ENCODE measurements at regions not wholly inside any gene's neighbourhood (a gene's known extent, or its start where the extent isn't known, plus 50 kb on each side); places are given as distances from the start of the nearest gene placed in this dataset.

DNA sequence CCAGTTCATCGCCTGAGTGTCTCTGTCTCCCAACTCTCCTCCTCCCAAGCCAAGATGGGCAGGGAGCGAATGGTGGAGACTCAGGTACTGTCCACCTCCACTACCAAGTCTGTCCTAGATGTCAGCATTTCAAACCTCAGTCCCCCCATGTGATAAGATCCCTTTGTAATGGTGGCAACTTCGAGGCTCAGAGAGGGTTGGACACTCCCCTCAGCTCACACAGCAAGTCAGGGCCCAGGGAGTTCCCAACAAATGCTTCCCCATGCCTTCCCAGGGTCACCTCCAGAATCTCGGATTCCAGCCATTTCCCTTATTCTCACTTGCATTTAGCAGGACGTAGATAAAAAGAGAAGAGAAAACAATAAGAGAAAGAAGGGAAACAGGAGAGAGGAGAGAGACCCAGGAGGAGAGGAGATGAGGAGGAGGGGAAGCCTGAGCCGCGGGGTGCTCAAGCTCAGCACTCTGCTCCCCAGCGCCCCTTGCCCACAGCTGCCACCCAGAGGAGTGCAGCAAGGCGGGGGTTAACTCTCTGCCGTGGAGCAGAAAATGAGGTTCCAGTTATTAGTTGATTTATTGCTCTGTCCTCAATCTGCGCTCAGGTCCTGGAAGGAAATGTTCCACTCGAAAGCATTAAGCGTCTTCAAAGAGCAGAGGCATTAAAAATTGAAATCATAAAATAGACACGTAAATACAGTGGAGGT is 84.1 kb upstream of the LINGO1 start:
- no peak overlapping the region for H3K4me3 ChIP-seq (replicated peaks in 1 of 3; ENCODE audit: insufficient read depth in 1 of 3, low read depth in 2 of 3, low read length in 3 of 3)
- 17% methylated on average over 14 of the region's 14 CpGs for WGBS (ENCODE audit: low lambda C conversion rate)
- no peaks in the 10 kb centered on the region for H3K79me2 ChIP-seq (ENCODE audit: insufficient read depth, low read length)
- no peak overlapping the region for H3K4me2 ChIP-seq (ENCODE audit: low read depth, low read length)
- in situ Hi-C loops (cut with HindIII; ENCODE audit: extremely low pct_ligation_motif_present, low pct_unique_long_range_greater_than_20kb) = no loop called here
- H3K9me3 ChIP-seq (ENCODE audit: low read length) = no peaks in the 10 kb centered on the region
- ATAC-seq (no peak), FAIRE-seq (no peak), DNase-seq (ENCODE audit: low spot score) (no peak)
- POLR2A ChIA-PET = no interaction called here
- intact Hi-C loops (cut with micrococcal nuclease; ENCODE audit: unreplicated experiment) = no loop called here
- H4K20me1 ChIP-seq (ENCODE audit: insufficient read depth, low read length) = peaks cover 3% of the 10 kb centered on the region; the same call in 1 of the 2 replicates
- TF ChIP-seq ZNF619 (CRISPR knock-in tag; IDR thresholded peaks at IDR 0.05) = no peak
- TF ChIP-seq ZNF768 (CRISPR knock-in tag; IDR thresholded peaks at IDR 0.05) = peak; percentile 74
- peaks cover 3 to 19% of the 10 kb centered on the region in 2 experiments; a peak in 2 of 5 replicates for H3K27me3 ChIP-seq (ENCODE audit: control insufficient read depth in 1 of 2, insufficient read depth in 2 of 2, low read length in 2 of 2)
- no peaks in the 10 kb centered on the region for H3K36me3 ChIP-seq (replicated peaks in 1 of 2; ENCODE audit: control insufficient read depth in 1 of 2, insufficient read depth in 2 of 2, low read length in 2 of 2)
- CTCF ChIA-PET (ENCODE audit: low intra/inter-chr PET ratio, low total read pairs) = no interaction called here
- BruUV-seq (replicated peaks) = no TSS peak
- no peaks in the 10 kb centered on the region for H3K4me1 ChIP-seq (ENCODE audit: insufficient read depth, low read length)
- H2AFZ ChIP-seq (ENCODE audit: low read length) = no peak overlapping the region
- no peak overlapping the region for H3K9ac ChIP-seq (ENCODE audit: insufficient read depth, low read depth, low read length)
- H3K27ac ChIP-seq (ENCODE audit: extremely low read length, insufficient read depth, low read length) = no peak overlapping the region

DNA sequence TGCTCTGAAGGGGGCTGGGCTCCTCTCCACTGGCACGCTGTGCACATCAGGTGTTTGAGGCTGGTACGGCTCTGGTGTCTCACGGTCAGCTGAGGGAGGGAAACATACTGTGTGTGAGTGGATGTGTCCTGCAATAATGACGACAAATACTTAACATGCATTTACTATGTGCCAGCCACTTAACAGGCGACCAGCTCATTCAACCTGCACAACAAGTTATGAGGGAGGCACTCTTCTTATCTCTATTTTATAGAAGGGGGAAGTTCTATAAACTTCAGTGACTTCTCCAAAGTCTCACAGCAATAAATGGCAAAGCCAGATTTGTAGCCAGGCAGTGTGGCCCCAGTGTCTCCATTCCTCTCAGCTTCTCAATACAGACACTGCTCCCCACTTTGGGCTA is 83.1 kb upstream of the LINGO1 start:
- intact Hi-C loops (cut with micrococcal nuclease; ENCODE audit: unreplicated experiment) (no loop called here), in situ Hi-C loops (cut with HindIII; ENCODE audit: extremely low pct_ligation_motif_present, low pct_unique_long_range_greater_than_20kb) (no loop called here)
- H3K27ac ChIP-seq (ENCODE audit: extremely low read length, insufficient read depth, low read length) = no peak overlapping the region
- no peak overlapping the region for H3K9ac ChIP-seq (ENCODE audit: insufficient read depth, low read depth, low read length)
- DNase-seq (ENCODE audit: low spot score) (no peak), ATAC-seq (no peak), FAIRE-seq (no peak)
- H3K36me3 ChIP-seq (replicated peaks in 1 of 2; ENCODE audit: control insufficient read depth in 1 of 2, insufficient read depth in 2 of 2, low read length in 2 of 2) = no peaks in the 10 kb centered on the region
- H3K4me2 ChIP-seq (ENCODE audit: low read depth, low read length) = no peak overlapping the region
- CTCF ChIA-PET (ENCODE audit: low intra/inter-chr PET ratio, low total read pairs) = no interaction called here
- H3K4me3 ChIP-seq (replicated peaks in 1 of 3; ENCODE audit: insufficient read depth in 1 of 3, low read depth in 2 of 3, low read length in 3 of 3) = no peak overlapping the region
- no peaks in the 10 kb centered on the region for H3K4me1 ChIP-seq (ENCODE audit: insufficient read depth, low read length)
- H2AFZ ChIP-seq (ENCODE audit: low read length) = no peak overlapping the region
- peaks cover 3 to 19% of the 10 kb centered on the region in 2 experiments; a peak in 3 of 5 replicates for H3K27me3 ChIP-seq (ENCODE audit: control insufficient read depth in 1 of 2, insufficient read depth in 2 of 2, low read length in 2 of 2)
- TF ChIP-seq ZNF780A (CRISPR knock-in tag; IDR thresholded peaks at IDR 0.05) (no peak), SOX13 (IDR thresholded peaks at IDR 0.05) (no peak), SOX13 (CRISPR knock-in tag; conservative IDR thresholded peaks at IDR 0.05 in 1 of 2, IDR thresholded peaks at IDR 0.05 in 1 of 2) (no peak), ZNF747 (CRISPR knock-in tag; IDR thresholded peaks at IDR 0.05; ENCODE audit: borderline replicate concordance) (no peak), ZNF614 (CRISPR knock-in tag; IDR thresholded peaks at IDR 0.05; ENCODE audit: borderline replicate concordance) (no peak), ZNF788 (CRISPR knock-in tag; IDR thresholded peaks at IDR 0.05; ENCODE audit: borderline replicate concordance) (no peak), ZNF816 (CRISPR knock-in tag; IDR thresholded peaks at IDR 0.05; ENCODE audit: borderline replicate concordance) (no peak), BATF2 (CRISPR knock-in tag; IDR thresholded peaks at IDR 0.05) (no peak)
- TF ChIP-seq, protein P1, sequence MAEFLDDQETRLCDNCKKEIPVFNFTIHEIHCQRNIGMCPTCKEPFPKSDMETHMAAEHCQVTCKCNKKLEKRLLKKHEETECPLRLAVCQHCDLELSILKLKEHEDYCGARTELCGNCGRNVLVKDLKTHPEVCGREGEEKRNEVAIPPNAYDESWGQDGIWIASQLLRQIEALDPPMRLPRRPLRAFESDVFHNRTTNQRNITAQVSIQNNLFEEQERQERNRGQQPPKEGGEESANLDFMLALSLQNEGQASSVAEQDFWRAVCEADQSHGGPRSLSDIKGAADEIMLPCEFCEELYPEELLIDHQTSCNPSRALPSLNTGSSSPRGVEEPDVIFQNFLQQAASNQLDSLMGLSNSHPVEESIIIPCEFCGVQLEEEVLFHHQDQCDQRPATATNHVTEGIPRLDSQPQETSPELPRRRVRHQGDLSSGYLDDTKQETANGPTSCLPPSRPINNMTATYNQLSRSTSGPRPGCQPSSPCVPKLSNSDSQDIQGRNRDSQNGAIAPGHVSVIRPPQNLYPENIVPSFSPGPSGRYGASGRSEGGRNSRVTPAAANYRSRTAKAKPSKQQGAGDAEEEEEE (CRISPR knock-in tag; IDR thresholded peaks at IDR 0.05; ENCODE audit: borderline replicate concordance) = no peak
- TF ChIP-seq, protein P2, sequence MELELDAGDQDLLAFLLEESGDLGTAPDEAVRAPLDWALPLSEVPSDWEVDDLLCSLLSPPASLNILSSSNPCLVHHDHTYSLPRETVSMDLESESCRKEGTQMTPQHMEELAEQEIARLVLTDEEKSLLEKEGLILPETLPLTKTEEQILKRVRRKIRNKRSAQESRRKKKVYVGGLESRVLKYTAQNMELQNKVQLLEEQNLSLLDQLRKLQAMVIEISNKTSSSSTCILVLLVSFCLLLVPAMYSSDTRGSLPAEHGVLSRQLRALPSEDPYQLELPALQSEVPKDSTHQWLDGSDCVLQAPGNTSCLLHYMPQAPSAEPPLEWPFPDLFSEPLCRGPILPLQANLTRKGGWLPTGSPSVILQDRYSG (CRISPR knock-in tag; IDR thresholded peaks at IDR 0.05) = no peak
- H3K9me3 ChIP-seq (ENCODE audit: low read length) = no peaks in the 10 kb centered on the region
- 0% methylated on average over 4 of the region's 5 CpGs for WGBS (ENCODE audit: low lambda C conversion rate)
- H3K79me2 ChIP-seq (ENCODE audit: insufficient read depth, low read length) = no peaks in the 10 kb centered on the region
- H4K20me1 ChIP-seq (ENCODE audit: insufficient read depth, low read length) = peaks cover 4% of the 10 kb centered on the region; the same call in 1 of the 2 replicates
- no TSS peak for BruUV-seq (replicated peaks)
- POLR2A ChIA-PET = no interaction called here
